ENCODE measurements at regions not wholly inside any gene's neighbourhood (a gene's known extent, or its start where the extent isn't known, plus 50 kb on each side); places are given as distances from the start of the nearest gene placed in this dataset.

DNA sequence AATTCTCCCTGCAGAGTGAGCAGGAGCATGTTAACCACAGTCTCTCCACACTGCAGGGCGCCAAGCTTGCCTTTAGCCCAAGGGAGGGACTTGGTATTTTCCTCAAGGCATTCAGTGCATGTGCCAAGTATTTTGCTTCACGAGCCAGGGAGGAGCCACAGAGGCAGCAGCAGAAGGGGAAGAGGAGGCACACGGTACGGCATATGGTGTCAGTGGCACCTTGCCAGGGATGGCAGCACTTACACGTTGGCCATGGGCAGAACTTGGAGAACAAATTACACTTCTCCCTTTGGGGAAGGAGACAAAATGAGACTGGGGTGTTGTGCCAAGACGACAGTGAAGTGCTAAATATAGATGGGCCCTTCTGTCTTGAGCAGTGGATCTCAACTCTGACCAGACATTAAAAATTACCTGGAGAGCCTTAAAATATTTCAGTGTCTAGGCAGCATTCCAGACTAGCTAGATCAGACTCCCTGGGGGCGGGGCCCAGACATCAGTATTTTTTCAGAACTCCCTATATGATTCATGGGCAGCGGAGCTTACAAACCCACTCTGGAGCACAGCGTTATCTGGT, 155.8 kb downstream of the DRD1 start:
- TF ChIP-seq, protein P1, sequence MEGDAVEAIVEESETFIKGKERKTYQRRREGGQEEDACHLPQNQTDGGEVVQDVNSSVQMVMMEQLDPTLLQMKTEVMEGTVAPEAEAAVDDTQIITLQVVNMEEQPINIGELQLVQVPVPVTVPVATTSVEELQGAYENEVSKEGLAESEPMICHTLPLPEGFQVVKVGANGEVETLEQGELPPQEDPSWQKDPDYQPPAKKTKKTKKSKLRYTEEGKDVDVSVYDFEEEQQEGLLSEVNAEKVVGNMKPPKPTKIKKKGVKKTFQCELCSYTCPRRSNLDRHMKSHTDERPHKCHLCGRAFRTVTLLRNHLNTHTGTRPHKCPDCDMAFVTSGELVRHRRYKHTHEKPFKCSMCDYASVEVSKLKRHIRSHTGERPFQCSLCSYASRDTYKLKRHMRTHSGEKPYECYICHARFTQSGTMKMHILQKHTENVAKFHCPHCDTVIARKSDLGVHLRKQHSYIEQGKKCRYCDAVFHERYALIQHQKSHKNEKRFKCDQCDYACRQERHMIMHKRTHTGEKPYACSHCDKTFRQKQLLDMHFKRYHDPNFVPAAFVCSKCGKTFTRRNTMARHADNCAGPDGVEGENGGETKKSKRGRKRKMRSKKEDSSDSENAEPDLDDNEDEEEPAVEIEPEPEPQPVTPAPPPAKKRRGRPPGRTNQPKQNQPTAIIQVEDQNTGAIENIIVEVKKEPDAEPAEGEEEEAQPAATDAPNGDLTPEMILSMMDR (IDR thresholded peaks at IDR 0.05): no peak
- TF ChIP-seq, protein P2, sequence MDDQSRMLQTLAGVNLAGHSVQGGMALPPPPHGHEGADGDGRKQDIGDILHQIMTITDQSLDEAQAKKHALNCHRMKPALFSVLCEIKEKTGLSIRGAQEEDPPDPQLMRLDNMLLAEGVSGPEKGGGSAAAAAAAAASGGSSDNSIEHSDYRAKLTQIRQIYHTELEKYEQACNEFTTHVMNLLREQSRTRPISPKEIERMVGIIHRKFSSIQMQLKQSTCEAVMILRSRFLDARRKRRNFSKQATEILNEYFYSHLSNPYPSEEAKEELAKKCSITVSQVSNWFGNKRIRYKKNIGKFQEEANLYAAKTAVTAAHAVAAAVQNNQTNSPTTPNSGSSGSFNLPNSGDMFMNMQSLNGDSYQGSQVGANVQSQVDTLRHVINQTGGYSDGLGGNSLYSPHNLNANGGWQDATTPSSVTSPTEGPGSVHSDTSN (IDR thresholded peaks at IDR 0.05): peak; percentile 3; the same call in 1 of the 2 replicates
- TF ChIP-seq EP300 (IDR thresholded peaks at IDR 0.05; ENCODE audit: borderline replicate concordance in 1 of 2, low read depth in 1 of 2, low read length in 1 of 2): peak in 1 of 2 experiments; percentile 5; a peak in 1 of 4 replicates
- TF ChIP-seq RCOR1 (IDR thresholded peaks at IDR 0.05; ENCODE audit: low read length): no peak
- 0 out of 2 replicates have a peak, but pooled peaks have one; percentile 10 for TF ChIP-seq JUND (IDR thresholded peaks at IDR 0.05)
- TF ChIP-seq NRF1 (IDR thresholded peaks at IDR 0.05; ENCODE audit: low read depth, low read length): no peak
- TF ChIP-seq GABPA (IDR thresholded peaks at IDR 0.05; ENCODE audit: low read depth): no peak

Measured in SK-N-SH (cell line).